ENCODE measurements at regions not wholly inside any gene's neighbourhood (a gene's known extent, or its start where the extent isn't known, plus 50 kb on each side); places are given as distances from the start of the nearest gene placed in this dataset.
"Not testable (repeated sequence)": the region's sequence is repeated elsewhere in the genome, so short reads cannot be mapped to it uniquely, and the experiment has no call there.

DNA sequence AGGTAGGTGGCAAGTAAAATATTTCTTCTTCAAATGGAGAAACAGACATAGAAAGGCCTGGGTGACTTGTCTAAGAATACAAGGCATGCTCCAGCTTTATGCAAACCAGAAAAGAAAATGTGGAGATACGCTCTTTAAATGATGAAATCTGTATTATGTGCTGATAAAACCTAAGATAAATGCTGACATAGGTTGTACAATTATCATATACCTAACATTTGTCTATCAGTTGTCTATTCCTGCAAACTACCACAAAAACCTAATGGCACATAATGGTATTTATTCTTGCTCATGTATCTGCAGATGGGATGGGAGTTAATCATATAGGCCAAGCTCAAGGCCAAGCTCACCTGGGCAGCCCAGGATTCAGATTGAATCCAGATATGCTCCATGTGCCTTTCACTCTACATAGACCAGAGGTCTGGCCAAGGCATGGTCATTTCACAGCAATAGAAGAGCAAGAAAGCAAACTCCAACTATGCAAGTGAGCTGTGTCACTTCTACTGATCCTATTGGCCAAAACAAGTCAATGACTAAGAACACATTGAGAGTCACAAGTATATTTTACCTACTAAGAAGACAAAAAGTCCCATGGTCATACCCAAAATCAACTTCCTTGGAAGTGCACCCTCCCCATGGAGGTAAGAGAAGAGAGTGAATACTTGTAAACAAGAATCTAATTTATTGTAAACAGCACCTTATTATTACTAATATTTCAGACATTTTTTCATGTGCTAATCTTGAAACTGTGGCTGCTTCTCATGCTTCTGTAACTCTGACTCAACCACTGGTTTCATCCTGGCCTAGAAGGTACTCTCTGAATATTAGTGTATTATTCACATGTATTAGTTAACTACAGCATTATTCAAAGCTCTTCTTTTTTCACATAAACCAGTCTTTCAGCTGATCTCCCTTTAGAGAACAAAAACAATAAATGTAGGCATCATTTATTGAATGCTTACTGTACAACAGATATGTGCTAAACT, 270.7 kb upstream of the SOX9 start:
- DNase-seq (ENCODE audit: low read depth) = no peak

- no peak for DNase-seq (ENCODE audit: low read depth)
These were observed 270.0 kb upstream of the SOX9 start for GRCh38 chr17:71850812-71851211.

- no peak for DNase-seq (ENCODE audit: low read depth)
These were observed 265.8 kb upstream of the SOX9 start for GRCh38 chr17:71855010-71855409.

GRCh38 chr17:71864755-71865154, 256.1 kb upstream of the SOX9 start:
- DNase-seq (ENCODE audit: low read depth) = no peak

GRCh38 chr17:71866095-71866494, 254.7 kb upstream of the SOX9 start:
- DNase-seq (ENCODE audit: low read depth) = no peak

- no peak for DNase-seq (ENCODE audit: low read depth)
These were observed 251.5 kb upstream of the SOX9 start for GRCh38 chr17:71869293-71869692.

- no peak for DNase-seq (ENCODE audit: low read depth)
These were observed 250.8 kb upstream of the SOX9 start for GRCh38 chr17:71869841-71870545.

DNA sequence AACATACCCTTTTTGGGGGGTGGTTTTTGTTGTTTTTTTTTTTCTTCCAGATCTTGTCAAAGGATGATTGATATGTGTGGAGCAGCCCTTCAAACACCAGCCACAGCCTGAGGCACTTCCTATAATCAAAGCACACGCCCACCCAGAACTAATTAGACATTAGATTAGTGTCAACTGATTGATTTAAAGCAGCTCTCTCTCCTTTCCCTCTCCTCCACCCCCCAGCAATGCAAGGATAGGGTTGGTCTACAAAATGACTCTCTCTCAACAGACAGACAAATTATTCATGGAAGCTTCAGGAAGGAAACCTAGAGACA, 250.3 kb upstream of the SOX9 start:
- DNase-seq (ENCODE audit: low read depth) = peak; percentile 40

DNA sequence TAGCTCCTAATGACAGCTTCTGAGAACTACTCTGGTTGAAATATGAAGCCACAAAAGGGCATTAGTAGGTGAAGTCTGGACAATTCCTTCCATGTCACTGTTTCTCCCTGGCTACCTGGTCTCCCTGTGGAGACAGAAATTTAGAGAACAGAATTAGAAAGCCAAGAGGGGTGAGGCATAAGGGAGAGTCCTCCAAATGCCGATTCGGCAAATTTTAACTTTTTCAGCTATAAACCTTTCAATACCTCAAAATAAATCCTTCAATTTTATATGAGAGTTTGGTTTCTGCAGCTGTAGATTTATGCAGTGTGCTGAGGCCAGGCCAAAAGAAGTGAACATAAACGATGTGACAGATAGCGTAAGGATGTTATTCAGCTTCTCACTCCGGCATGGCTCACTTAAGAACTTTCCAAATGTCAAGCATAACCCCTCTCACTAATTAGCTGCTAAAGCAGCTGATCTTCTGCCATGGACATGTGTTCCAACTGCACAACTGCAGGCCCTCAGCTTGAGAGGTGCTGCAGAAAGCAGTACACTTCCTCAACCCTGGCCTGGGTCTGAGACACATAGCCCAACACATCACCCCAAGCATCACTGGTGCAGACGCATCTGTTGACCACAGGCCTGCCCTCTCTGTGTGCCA, 247.9 kb upstream of the SOX9 start:
- DNase-seq (ENCODE audit: low read depth) = no peak

DNA sequence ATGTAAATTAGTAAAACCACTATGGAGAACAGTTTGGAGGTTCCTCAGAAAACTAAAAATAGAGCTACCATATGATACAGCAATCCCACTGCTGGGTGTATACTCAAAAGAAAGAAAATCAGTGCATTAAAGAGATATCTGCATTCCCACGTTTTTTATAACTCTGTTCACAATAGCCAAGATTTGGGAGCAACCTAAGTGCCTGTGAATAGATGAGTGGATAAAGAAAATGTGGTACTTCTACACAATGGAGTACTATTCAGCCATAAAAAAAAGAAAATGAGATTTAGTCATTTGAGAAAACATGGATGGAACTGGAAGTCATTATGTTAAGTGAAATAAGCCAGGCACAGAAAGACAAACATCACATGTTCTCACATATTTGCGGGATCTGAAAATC, 246.0 kb upstream of the SOX9 start:
- not testable (repeated sequence) for DNase-seq (ENCODE audit: low read depth)

- no peak for DNase-seq (ENCODE audit: low read depth)
These were observed 242.5 kb upstream of the SOX9 start for GRCh38 chr17:71878271-71878670.

GRCh38 chr17:71878998-71879397, 241.8 kb upstream of the SOX9 start:
- no peak for DNase-seq (ENCODE audit: low read depth)

DNA sequence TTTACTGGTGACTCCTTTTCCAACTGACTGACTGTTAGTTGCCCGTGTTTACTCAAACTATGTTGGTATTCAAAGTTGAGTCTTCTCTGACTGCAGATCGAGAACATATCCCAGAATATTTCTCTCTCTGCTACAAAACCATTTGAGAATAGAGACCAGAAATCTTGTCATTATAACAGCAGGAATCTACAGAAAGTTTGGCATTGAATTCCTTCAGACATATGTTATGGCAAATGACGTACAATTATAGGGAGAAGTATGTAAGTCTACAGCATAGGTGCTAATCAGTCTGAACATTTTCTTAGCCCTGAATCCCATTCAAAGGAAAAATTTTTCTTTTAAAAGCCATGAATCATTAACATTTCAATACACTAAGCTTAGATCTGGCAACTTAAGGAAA, 239.8 kb upstream of the SOX9 start:
- no peak for DNase-seq (ENCODE audit: low read depth)

DNA sequence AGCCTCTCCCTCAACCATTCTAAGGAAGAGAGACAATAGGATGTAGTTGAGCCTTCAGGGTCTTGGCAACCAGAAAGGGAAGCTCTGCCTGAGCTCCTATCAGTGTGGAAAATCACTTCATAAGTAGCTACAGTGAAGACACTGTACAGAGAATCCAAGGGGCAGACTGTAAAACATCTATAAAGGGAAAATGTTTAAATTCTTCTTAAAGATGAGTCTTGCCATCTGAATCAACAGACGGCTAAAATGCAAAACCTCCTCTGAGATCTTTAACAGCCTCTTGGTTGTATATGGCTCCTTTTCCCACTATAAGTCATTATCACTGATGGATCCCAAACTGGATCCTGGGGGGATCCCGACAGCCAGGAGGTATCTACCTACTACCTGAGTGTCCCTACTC, 239.2 kb upstream of the SOX9 start:
- no peak for DNase-seq (ENCODE audit: low read depth)

DNA sequence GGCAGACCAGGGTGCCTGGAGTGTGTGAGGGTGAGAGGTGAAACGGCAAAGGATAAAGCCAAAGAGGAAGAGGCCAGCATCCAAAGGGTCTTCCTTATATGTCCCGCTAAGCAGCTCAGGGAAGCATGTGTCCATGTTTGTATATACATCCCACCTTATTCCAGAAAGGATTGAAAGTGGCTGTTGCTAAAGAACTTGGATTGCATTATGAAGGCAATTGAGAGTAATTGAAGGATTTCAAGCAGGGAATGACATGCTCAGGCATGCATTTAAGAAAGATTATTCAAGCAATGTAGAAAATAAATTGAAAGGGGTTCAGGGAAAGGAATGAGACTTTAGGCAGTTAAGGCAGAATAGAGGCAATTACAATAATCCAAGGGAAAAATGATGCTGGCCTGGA, 237.6 kb upstream of the SOX9 start:
- DNase-seq (ENCODE audit: low read depth) = no peak

DNA sequence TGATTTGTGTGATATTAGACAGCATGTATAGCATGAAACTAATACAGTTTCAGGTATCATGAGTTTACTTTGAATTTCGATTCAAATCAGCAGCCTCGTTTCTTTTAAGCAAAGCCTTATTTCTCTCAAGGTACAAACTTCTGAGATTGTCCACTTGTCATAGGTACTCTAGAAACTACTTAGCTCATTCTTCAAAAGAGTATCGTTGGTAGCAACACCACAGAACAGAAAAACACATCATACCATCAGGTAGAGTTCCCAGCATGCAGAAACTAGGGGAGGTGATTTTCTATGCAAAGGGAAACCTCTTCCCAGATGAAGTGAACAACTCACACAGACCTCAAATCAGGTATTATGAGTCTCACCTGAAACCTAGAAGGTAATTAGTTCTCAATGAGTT, 237.0 kb upstream of the SOX9 start:
- DNase-seq (ENCODE audit: low read depth) = no peak

GRCh38 chr17:71885662-71886061, 235.2 kb upstream of the SOX9 start:
- DNase-seq (ENCODE audit: low read depth) = no peak

- DNase-seq (ENCODE audit: low read depth) = peak; percentile 10
These were observed 221.5 kb upstream of the SOX9 start for GRCh38 chr17:71899317-71899716.

DNA sequence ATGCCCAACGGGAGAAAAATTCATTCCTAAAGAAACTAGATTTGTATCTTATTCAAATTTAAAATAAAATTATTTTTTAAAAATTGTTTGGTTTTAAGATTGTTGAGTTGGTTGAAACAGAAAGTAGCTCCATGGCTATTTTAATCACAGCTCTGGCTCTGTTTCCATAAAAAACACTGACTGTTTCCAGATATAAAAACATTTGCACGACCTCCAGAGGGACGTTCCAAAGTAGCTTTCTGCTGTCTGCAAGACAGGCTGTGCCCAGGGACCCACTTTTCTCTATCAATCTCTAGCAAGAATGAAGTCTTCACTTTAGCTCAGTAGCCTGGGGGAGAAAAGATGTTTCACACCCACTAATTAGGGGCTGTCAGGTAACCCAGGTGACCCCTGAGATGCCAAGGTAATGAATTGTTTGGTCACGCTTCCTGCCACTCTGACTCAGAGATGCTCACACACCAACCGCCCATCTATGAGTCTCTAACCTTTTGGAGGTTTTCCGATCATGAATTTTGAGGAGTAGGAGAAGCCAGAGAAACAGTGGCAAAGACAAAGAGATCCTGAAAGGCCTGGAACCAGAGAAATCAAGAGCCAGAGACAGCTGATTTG, 220.1 kb upstream of the SOX9 start:
- DNase-seq (ENCODE audit: low read depth) = peak; percentile 73

GRCh38 chr17:71902894-71903506, 217.8 kb upstream of the SOX9 start:
- DNase-seq (ENCODE audit: low read depth) = peak; percentile 40

DNA sequence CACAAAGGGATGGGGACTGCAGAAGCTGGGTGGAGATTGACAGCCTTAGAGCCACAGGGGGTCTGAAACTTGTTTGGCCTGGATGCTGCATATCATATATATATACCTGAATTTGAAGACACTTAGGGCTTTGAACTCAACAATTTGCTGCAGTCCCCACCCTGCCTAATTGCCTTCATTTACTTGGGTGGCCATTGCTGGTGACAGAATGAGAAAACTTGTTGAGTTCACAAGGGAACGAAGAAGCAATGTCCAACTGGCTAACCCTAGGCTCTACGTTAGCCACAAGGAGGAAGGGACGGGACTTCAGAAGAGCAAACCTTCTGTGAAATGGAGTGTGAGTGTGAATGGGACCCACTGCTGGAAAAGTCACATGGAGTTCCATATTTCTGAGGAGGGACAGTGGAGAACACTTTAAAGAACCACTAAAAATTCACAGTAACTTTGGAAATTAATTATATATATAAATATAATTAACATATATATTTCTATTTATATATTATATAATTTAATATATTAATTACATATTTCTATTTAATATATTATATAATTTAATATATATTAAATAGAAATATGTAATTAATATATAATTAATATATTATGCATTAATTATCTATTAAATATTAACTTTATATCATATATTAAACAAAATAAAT, 215.3 kb upstream of the SOX9 start:
- DNase-seq (ENCODE audit: low read depth) = no peak

All from RPMI7951 (cell line).